SK-N-SH (cell line): ENCODE measurements at regions not wholly inside any gene's neighbourhood (a gene's known extent, or its start where the extent isn't known, plus 50 kb on each side); places are given as distances from the start of the nearest gene placed in this dataset.
A peak's percentile ranks its signal among the peaks of the same experiment; 100 is the strongest.

ENCODE experiments used
- CTCF ChIA-PET: fragments of 300-600, 350-600 bp; formaldehyde crosslinking; extraction: SDS; loops from one replicate; lab custom pipeline; 2021; lab: Yijun Ruan, JAX
- POLR2A ChIA-PET: fragments of 350-600 bp; sonication (Branson Sonifier 250); formaldehyde crosslinking; extraction: SDS; loops from one replicate; lab custom pipeline; 2020; ENCODE audit warnings: antibody characterized with exemption, inconsistent platforms; lab: Yijun Ruan, JAX
- DNase-seq: peaks from one replicate; pipeline ENCODE4 v3.0.0; 2012
- H2AFZ ChIP-seq: fragments of 200-600 bp; sonication (generic); 2 replicates; pipeline ENCODE4 v1.8.1; 2016; ENCODE audit warnings: antibody characterized with exemption, mild to moderate bottlenecking, low read depth
- H3F3A ChIP-seq: fragments of 200-600 bp; sonication (generic); replicated peaks from 2 replicates; pipeline ENCODE3; 2016; ENCODE audit warnings: antibody characterized with exemption, mild to moderate bottlenecking; ENCODE audit not compliant: insufficient read depth
- H3K27ac ChIP-seq, 2 experiments: fragments of 200-500 bp in 1 of 2; fragments of 200-600 bp in 1 of 2; sonication (Bioruptor generic) in 1 of 2; sonication (generic), shearing (Covaris generic) in 1 of 2; 2 replicates each; pipeline versions ENCODE4 v1.5.1 to v1.6.1; 2014 to 2016; ENCODE audit warnings: low read depth in 2 of 2, inconsistent platforms in 1 of 2, low read length in 1 of 2, mild to moderate bottlenecking in 1 of 2, mixed read lengths in 1 of 2
- H3K27me3 ChIP-seq: fragments of 200-600 bp; sonication (generic), shearing (Covaris generic); 2 replicates; pipeline ENCODE4 v1.6.1; 2016; ENCODE audit warnings: mixed run types; ENCODE audit not compliant: insufficient read depth
- H3K36me3 ChIP-seq, 2 experiments: fragments of 200-500 bp in 1 of 2; fragments of 200-600 bp in 1 of 2; sonication (Bioruptor generic) in 1 of 2; sonication (generic) in 1 of 2; replicated peaks in 1 of 2; 2 replicates each; pipeline versions ENCODE3 to v1.5.1; 2014 to 2016; ENCODE audit warnings: low read length in 1 of 2, mild to moderate bottlenecking in 1 of 2; ENCODE audit not compliant: insufficient read depth in 2 of 2, control insufficient read depth in 1 of 2
- H3K4me1 ChIP-seq, 2 experiments: fragments of 200-500 bp in 1 of 2; fragments of 200-600 bp in 1 of 2; sonication (Bioruptor generic) in 1 of 2; sonication (generic), shearing (Covaris generic) in 1 of 2; 2 replicates each; pipeline versions ENCODE4 v1.5.1 to v1.6.1; 2014 to 2016; ENCODE audit warnings: low read depth in 1 of 2, low read length in 1 of 2, mixed run types in 1 of 2; ENCODE audit not compliant: insufficient read depth in 2 of 2, control insufficient read depth in 1 of 2
- H3K4me2 ChIP-seq: fragments of 200-600 bp; sonication (generic), shearing (Covaris generic); 2 replicates; pipeline ENCODE4 v1.6.1; 2017; ENCODE audit warnings: mixed run types
- H3K4me3 ChIP-seq, 2 experiments: fragments of 200-500 bp in 1 of 2; fragments of 200-600 bp in 1 of 2; sonication (Bioruptor generic) in 1 of 2; sonication (generic), shearing (Covaris generic) in 1 of 2; 2 replicates each; pipeline versions ENCODE4 v1.5.1 to v1.8.1; 2014 to 2016; ENCODE audit warnings: low read depth in 2 of 2, inconsistent platforms in 1 of 2, low read length in 1 of 2, mild to moderate bottlenecking in 1 of 2, mixed read lengths in 1 of 2, moderate library complexity in 1 of 2
- H3K79me2 ChIP-seq: fragments of 200-600 bp; sonication (generic); 2 replicates; pipeline ENCODE4 v1.8.1; 2017; ENCODE audit warnings: mild to moderate bottlenecking; ENCODE audit not compliant: insufficient read depth
- H3K9ac ChIP-seq: fragments of 200-600 bp; sonication (generic); 2 replicates; pipeline ENCODE4 v1.6.1; 2017; ENCODE audit warnings: mixed run types
- H3K9me2 ChIP-seq: fragments of 200-600 bp; sonication (generic); 2 replicates; pipeline ENCODE4 v1.6.1; 2017; ENCODE audit warnings: mixed run types
- H3K9me3 ChIP-seq: fragments of 200-600 bp; sonication (generic); 2 replicates; pipeline ENCODE4 v1.6.1; 2017; ENCODE audit warnings: mixed run types, mild to moderate bottlenecking, moderate library complexity
- H4K20me1 ChIP-seq: fragments of 200-600 bp; sonication (generic); 2 replicates; pipeline ENCODE4 v1.6.1; 2017; ENCODE audit warnings: mild to moderate bottlenecking, mixed run types; ENCODE audit not compliant: insufficient read depth
- CHD2 ChIP-seq: fragments of 150-350 bp; IDR thresholded peaks from 2 replicates; pipeline ENCODE4 v1.6.1; 2018; ENCODE audit warnings: low read length; ENCODE audit not compliant: partially characterized antibody
- ELF1 ChIP-seq: IDR thresholded peaks from 2 replicates; pipeline ENCODE4 v1.4.0; 2012
- EP300 ChIP-seq, 2 experiments: IDR thresholded peaks; 2 replicates each; pipeline versions ENCODE4 v1.4.0 to v1.6.1; 2012; ENCODE audit warnings: borderline replicate concordance in 1 of 2, low read depth in 1 of 2, low read length in 1 of 2
- FOXJ3 ChIP-seq: sonication (generic); formaldehyde crosslinking; IDR thresholded peaks from 2 replicates; pipeline ENCODE4 v1.5.1; 2020; ENCODE audit warnings: mild to moderate bottlenecking, missing genetic modification reagents
- GATA2 ChIP-seq: sonication (generic); formaldehyde crosslinking; IDR thresholded peaks from 2 replicates; pipeline ENCODE4 v1.5.0; 2020; ENCODE audit warnings: mild to moderate bottlenecking, missing genetic modification reagents
- IRF3 ChIP-seq: fragments of 150-350 bp; IDR thresholded peaks from 2 replicates; pipeline ENCODE4 v1.6.1; 2016; ENCODE audit warnings: mild to moderate bottlenecking, low read depth, low read length
- MAX ChIP-seq: IDR thresholded peaks from 2 replicates; pipeline ENCODE4 v1.4.0; 2012; ENCODE audit warnings: low read depth
- MEF2A ChIP-seq: IDR thresholded peaks from 2 replicates; pipeline ENCODE4 v1.4.0; 2012; ENCODE audit warnings: low read depth, borderline replicate concordance
- MXI1 ChIP-seq: IDR thresholded peaks from 2 replicates; pipeline ENCODE4 v1.6.1; 2012; ENCODE audit warnings: mild to moderate bottlenecking, low read depth, low read length, improper control_type of control experiment
- RFX5 ChIP-seq: IDR thresholded peaks from 2 replicates; pipeline ENCODE4 v1.6.1; 2012; ENCODE audit warnings: mild to moderate bottlenecking, improper control_type of control experiment, low read length
- SMC3 ChIP-seq: IDR thresholded peaks from 2 replicates; pipeline ENCODE4 v1.6.1; 2012; ENCODE audit warnings: low read depth, low read length, improper control_type of control experiment
- TAF1 ChIP-seq: IDR thresholded peaks from 2 replicates; pipeline ENCODE4 v1.6.1; 2012; ENCODE audit warnings: low read depth, mild to moderate bottlenecking, low read length, moderate library complexity, borderline replicate concordance
- TEAD4 ChIP-seq: IDR thresholded peaks from 2 replicates; pipeline ENCODE4 v1.4.0; 2012; ENCODE audit warnings: mild to moderate bottlenecking, borderline replicate concordance; ENCODE audit not compliant: insufficient read depth
- USF1 ChIP-seq: IDR thresholded peaks from 2 replicates; pipeline ENCODE4 v1.4.0; 2012; ENCODE audit warnings: low read depth, borderline replicate concordance
- USF2 ChIP-seq: fragments of 150-350 bp; IDR thresholded peaks from 2 replicates; pipeline ENCODE4 v1.6.1; 2017; ENCODE audit warnings: antibody characterized with exemption, low read length, low read depth, borderline replicate concordance
- YY1 ChIP-seq: IDR thresholded peaks from 2 replicates; pipeline ENCODE4 v1.4.0; 2012; ENCODE audit warnings: low read depth, mild to moderate bottlenecking
- WGBS: methylation state at CpG from one replicate; pipeline ENCODE4 v1.1.6; 2017; ENCODE audit warnings: low lambda C conversion rate; 5-methylcytosine and 5-hydroxymethylcytosine counted together

GRCh38 chr7:51593628-51594027 is 277.0 kb upstream of the COBL start (continued):
- no peak for TF ChIP-seq SMC3
- TF ChIP-seq YY1 = no peak
- TF ChIP-seq MEF2A = no peak
- TF ChIP-seq RFX5 = no peak
- no peak for TF ChIP-seq MXI1

- no peak overlapping the region for H3K4me3 ChIP-seq
- H4K20me1 ChIP-seq = no peaks in the 10 kb centered on the region
- ChIA-PET POLR2A (interaction anchor here (0.7 kb wide), 1 partner anchor 1854 kb away, joined by 3 read pairs; no protein-coding TSS in a partner anchor), CTCF (interaction anchor here (0.9 to 1.2 kb wide), 2 partner anchors 10 to 93 kb away, joined by 3 read pairs; no protein-coding TSS in a partner anchor)
- WGBS = 10% methylated on average over 10 of the region's 10 CpGs
- peak; percentile 25 for DNase-seq
- H3K4me1 ChIP-seq = peaks cover 0 to 6% of the 10 kb centered on the region in 2 experiments; a peak in 2 of 4 replicates
- H3K9me3 ChIP-seq = no peaks in the 10 kb centered on the region
- no peaks in the 10 kb centered on the region for H3K79me2 ChIP-seq
- H3K9ac ChIP-seq = no peak overlapping the region
- H3K36me3 ChIP-seq = no peaks in the 10 kb centered on the region
- no peaks in the 10 kb centered on the region for H3K27me3 ChIP-seq
- H3K4me2 ChIP-seq = no peak overlapping the region
- H2AFZ ChIP-seq = no peak overlapping the region
- TF ChIP-seq MEF2A = no peak
- TF ChIP-seq ELF1 = no peak
- no peak for TF ChIP-seq TAF1
- peak; percentile 21; the same call in 1 of the 2 replicates for TF ChIP-seq GATA2
- H3F3A ChIP-seq = no peaks in the 10 kb centered on the region
- H3K9me2 ChIP-seq = no peaks in the 10 kb centered on the region
- no peak overlapping the region for H3K27ac ChIP-seq
Measured at GRCh38 chr7:51592842-51593599, 276.4 kb upstream of the COBL start.

- no peaks in the 10 kb centered on the region for H3K9me2 ChIP-seq
- 5% methylated on average over 2 of the region's 2 CpGs for WGBS
- peaks cover 0 to 6% of the 10 kb centered on the region in 2 experiments; a peak in 2 of 4 replicates for H3K4me1 ChIP-seq
- DNase-seq = no peak
- H3K36me3 ChIP-seq = no peaks in the 10 kb centered on the region
- H3K4me2 ChIP-seq = no peak overlapping the region
- no peaks in the 10 kb centered on the region for H3K27me3 ChIP-seq
- TF ChIP-seq USF1 (no peak), CHD2 (no peak), IRF3 (no peak), MAX (no peak), USF2 (no peak), ELF1 (no peak), TEAD4 (no peak), EP300 (IDR thresholded peaks at IDR 0.05; ENCODE audit: borderline replicate concordance in 1 of 2, low read depth in 1 of 2, low read length in 1 of 2) (no peak), FOXJ3 (no peak)
- TF ChIP-seq, all 33 proteins: peak for 0
- ChIA-PET POLR2A (no interaction called here), CTCF (no interaction called here)
- H3K9ac ChIP-seq = no peak overlapping the region
- no peaks in the 10 kb centered on the region for H3F3A ChIP-seq
- H3K27ac ChIP-seq = no peak overlapping the region
- no peak overlapping the region for H3K4me3 ChIP-seq
- H3K9me3 ChIP-seq = no peaks in the 10 kb centered on the region; the same call in 1 of the 2 replicates
- H3K79me2 ChIP-seq = no peaks in the 10 kb centered on the region
- no peak overlapping the region for H2AFZ ChIP-seq
- no peaks in the 10 kb centered on the region for H4K20me1 ChIP-seq
Measured at GRCh38 chr7:51591223-51591622, 274.6 kb upstream of the COBL start.
